ENCODE measurements at regions not wholly inside any gene's neighbourhood (a gene's known extent, or its start where the extent isn't known, plus 50 kb on each side); places are given as distances from the start of the nearest gene placed in this dataset.

GRCh38 chr9:16029796-16030363, 477.0 kb downstream of the CCDC171 start:
- TF ChIP-seq CTCF (IDR thresholded peaks at IDR 0.05; ENCODE audit: borderline replicate concordance, extremely low read depth, low read length, poor library complexity, severe bottlenecking) (no peak), EZH2 (IDR thresholded peaks at IDR 0.05; ENCODE audit: borderline replicate concordance, low read depth, low read length, severe bottlenecking) (no peak)

Measured in DND-41 (cell line).